HG02840 (cell line): ENCODE measurements at regions not wholly inside any gene's neighbourhood (a gene's known extent, or its start where the extent isn't known, plus 50 kb on each side); places are given as distances from the start of the nearest gene placed in this dataset.
"Not testable (repeated sequence)": the region's sequence is repeated elsewhere in the genome, so short reads cannot be mapped to it uniquely, and the experiment has no call there.

Experiments
- ATAC-seq: cut with Tn5 transposase; IDR thresholded peaks from one replicate; pipeline ENCODE4 v1.9.1; 2021; ENCODE audit warnings: mild to moderate bottlenecking, moderate library complexity, moderate number of reproducible peaks; ENCODE audit not compliant: unreplicated experiment, low FRiP score

DNA sequence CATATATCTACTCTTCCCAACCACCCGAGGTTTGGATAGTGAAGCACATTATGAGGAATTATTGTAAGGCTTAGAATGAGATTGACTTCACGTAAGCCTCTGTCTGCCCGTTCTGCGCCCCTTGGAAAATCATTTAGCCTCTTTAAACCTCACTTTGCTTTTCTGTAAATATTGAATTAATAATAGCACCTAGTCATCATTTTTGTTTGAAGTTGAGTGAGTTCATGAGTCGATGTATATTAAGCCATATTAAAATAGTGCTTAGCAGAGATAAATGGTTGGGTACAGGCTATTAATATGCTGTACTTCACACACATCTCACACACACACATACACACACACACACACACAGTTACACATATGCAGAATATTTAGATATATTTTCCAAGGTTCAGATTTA, 344.8 kb upstream of the EYS start:
- no peak for ATAC-seq

DNA sequence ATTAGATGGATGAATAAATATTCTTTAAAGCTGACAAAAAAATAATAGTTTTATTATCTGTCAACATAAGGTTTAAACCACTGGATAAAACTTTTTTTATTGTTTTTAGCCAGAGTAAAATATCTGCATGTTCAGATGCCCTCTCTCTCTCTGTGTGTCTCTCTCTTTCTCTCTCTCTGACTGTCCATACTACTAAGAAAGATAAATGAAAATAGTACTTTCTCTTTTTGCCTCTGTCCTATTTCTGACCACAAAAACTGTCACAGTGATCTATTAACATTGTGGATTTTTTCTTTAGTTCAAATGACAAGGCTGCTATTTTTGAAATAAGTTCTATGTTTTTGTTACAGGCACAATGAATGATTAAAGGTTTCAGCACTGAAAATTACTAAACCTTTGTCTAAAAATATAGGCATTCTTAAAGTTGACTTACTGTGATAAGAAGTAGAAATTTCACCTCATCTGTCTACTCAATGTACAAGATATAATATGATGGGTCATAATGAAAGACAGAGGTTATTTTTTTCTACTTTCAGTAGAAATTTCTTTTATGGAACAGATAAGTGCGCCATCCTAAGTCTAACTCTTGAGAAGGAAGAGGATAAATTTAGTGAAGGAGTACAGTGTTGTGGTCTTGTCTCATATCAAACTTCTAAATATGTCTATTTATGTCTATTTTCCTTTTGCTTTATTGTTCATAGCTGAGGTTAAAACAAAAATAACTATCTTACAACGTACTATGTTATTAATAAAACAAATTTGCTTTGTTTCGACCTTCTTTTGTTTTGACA, 341.9 kb upstream of the EYS start:
- no peak for ATAC-seq

DNA sequence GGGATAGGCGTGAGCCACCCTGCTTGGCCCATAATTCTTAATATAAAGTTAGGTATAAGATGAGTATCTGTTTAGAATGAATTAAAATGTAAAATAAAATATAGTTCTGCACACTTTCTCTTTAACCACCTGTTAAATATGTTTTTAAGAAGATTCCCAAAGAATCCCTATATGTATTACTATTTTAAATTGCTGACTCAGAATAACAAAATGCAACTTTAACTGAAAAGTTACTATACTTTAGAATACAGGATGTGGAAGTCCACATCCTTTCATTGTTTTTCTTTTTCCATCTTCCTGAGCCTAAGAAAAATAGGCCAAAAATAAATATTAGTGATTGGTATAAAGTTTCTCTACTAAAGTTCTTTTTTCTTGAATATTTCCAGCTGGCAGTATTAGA, 325.6 kb upstream of the EYS start:
- no peak for ATAC-seq

DNA sequence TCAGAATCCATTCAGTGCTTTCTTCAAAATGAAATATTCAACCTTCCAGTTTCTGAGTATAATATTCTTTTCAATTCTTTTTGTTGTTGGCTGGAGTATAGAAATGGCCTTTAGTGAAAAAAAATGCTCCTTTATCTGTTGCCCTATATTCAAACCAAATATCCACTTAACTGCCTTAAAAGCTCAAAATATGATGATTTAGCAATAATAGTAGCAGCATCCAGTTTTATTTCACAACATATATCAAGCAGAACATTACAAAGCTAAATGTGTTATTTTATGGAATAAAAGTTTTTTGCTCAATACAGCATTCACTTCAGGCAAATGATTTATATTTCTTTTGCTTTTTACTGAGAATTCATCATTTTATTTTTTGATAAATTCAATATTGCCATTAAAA, 322.4 kb upstream of the EYS start:
- no peak for ATAC-seq

DNA sequence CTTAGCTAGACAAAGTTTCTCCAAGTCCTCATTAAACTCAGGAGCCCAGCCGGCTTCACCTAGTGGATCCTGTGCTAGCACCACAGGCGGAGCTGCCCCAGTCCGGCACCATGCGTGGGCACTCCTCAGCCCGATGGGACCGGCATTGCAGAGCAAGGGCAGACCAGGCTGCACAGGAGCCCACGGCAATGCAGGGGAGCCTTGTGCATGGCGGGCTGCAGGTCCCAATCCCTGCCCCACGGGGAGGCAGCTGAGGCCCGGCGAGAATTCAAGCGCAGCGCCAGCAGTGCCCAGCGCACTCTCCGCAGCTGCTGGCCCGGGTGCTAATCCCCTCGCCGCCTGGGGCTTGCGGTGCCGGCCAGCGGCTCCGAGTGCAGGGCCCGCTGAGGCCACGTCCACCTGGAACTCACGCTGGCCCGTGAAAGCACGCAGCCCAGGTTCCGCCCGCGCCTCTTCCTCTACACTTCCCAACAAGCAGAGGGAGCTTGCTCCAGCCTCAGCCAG, 292.3 kb upstream of the EYS start:
- no peak for ATAC-seq

DNA sequence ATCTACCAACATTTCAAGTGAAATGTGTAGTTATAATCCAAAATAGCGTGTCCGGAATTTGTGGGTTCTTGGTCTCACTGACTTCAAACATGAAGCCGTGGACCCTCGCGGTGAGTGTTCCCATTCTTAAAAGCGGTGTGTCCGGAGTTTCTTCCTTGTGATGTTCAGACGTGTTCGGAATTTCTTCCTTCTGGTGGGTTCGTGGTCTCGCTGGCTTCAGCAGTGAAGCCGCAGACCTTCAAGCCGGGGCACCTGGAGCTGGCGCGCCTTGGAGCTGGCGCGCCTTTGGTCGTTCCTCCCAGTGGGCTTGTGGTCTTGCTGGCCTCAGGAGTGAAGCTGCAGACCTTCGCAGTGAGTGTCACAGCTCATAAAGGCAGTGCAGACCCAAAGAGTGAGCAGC, 291.5 kb upstream of the EYS start:
- no peak for ATAC-seq

DNA sequence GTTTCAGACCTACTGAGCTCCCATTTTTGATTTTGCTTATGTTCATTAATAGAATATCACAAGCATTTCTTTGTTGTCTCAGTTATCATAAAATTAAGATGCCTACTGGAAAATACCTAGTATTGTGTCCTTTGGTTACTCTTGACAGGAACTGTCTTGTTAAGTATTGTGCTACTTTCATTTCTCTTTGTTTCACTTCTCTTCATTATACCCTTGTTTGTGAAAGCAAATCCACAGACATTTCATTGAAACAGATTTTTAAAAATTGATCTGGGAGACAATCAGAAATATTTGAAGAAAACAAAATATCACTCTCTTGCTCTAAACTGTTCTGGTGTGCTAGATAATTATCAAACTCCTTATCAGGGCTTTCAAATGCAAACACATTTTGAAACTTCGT, 290.5 kb upstream of the EYS start:
- ATAC-seq: no peak

DNA sequence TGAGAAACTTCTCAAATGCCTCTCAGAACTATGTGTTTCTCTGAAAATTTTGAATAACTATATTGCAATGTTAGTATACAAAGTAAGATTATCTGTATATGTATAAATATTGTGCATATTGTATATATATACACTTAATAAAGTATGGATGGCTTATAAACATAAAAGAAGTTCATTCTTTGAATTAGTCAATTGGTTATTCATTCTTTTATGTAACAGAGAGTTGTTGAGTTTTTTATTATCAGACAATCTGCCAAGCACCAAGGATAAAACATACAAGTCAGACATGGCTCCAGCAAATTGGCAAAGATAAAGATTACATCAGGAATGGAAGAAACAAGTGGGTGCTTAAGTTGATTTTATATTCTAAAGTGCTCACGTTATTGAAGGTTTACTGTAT, 289.1 kb upstream of the EYS start:
- ATAC-seq: no peak

DNA sequence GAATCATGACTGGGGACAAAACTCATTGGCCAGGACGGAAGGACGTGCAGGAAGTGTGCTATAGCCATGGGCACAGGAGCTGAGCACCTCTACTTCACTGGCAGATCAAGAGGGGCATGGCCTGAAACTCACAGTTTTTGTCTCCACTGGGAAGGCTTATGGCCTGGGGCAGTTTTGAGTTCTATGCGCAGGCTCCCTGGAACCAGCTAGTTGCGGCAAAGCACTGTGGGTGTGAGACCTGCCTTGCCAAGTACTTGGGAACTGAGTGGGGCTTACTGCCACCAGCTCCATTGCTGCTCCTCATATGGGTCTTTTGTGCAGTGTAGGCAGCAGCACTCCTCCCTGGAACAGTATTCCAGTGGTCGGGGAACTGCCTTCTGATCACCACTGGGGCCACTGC, 282.6 kb upstream of the EYS start:
- ATAC-seq: no peak

DNA sequence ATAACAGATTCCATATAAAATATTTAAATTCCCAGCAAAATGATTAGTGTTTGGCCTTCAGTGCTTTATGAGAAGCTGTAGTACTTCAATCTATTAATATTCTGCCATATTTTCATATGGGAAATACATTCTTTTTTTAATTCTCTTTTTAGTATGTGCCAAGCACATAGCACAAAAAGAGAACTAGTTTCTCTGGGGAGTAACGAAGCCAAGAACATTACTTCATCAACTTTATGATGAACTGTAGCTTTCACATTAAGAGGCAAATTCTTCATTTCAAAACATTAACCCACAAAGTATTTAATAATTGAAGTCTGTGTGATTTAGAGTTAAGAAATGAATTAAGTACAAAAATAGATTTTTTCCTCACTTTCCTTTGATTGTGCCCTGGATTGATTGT, 281.0 kb upstream of the EYS start:
- no peak for ATAC-seq

DNA sequence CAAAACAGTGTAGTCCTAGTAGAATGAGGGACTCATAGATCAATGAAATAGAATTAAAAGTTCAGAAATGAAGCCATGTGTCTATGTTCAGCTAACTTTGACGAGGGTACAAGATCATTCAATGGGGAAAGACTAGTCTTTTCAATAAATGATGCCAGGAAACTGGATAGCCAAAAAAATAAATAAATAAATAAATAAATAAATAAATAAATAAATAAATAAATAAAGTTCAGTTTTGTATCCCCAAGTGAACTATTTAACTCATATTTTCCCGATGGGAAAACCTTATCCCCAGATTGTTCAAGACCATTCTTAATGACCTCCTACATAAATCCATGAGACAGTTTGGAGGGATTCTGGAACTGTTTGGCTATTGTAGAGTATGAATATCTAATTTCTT, 277.1 kb upstream of the EYS start:
- ATAC-seq: no peak

DNA sequence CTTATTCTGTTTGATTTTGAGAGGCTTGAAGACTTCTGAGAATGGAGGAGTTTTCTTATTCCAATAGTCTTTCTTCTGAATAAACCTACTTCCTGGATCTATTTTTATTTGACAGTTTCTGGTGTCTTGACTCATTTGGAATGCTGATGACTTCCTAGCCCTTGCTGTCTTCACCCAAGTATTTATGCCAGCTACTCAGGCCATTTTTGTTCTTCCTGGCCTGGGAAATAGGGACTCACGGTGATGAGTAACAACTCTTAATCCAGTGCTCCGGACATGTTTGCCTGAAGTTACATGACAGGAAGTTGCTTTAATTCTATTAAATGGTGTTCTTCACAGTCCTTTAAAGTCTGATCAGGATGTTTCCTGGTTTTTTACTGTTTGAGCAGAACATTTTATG, 272.1 kb upstream of the EYS start:
- ATAC-seq: no peak

DNA sequence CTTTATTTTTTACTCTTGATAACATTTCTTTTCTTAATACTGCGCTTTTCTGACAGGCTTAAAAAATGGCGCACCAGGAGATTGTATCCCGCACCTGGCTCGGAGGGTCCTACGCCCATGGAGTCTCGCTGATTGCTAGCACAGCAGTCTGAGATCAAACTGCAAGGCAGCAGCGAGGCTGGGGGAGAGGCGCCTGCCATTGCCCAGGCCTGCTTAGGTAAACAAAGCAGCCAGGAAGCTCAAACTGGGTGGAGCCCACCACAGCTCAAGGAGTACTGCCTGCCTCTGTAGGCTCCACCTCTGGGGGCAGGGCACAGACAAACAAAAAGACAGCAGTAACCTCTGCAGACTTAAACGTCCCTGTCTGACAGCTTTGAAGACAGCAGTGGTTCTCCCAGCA, 264.2 kb upstream of the EYS start:
- ATAC-seq: not testable (repeated sequence)

DNA sequence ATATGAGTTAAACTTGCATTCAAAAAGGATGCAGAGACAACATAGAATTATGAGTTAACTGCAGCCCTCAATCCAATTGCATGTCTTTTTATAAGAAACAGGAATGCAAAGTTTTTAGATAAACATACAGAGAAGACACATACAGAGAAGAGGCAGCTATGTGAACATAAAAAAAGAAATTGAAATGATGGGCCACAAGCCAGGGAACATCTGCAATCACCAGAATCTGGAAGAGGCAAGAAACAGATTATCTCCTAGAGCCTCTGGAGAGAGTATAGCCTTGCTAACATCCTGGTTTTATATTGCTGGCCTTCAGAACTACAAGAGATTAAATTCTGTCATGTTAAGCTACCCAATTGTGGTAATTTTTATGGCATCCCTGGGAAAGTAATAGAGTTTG, 257.2 kb upstream of the EYS start:
- ATAC-seq: no peak

DNA sequence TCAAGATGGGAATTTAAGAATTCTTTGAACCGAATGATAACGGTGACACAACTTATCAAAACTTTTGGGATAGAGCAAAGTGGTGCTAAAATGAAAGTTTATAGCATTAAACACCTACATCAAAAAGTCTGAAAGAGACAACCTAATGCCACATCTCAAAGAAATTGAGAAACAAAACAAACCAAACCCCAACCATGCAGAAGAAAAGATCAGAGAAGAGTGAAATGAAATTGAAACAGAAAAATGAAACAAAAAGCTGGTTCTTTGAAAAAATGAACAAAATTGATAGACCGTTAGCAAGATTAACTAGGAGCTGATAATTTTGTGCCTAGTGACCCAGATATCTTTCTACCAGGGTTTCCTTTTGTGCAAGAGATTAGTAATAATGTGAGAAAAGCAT, 248.0 kb upstream of the EYS start:
- no peak for ATAC-seq

DNA sequence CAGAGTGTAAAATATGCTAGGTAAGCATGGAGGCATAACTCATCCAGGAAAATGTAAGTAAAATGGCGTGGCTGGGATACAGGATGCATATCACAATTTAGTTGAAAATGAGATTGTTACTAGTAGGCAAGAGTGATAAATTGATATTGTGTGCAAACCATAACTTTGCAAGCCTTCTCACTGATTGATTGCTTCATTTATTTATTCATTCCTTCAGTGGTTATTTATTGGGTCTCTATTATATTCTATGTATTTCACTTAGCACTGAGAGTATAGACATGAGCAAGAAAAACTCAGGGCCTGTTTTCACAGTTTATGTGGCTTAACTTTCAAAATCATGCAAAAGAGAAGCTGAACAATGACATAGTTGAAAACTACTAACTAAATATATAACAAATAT, 241.0 kb upstream of the EYS start:
- no peak for ATAC-seq

DNA sequence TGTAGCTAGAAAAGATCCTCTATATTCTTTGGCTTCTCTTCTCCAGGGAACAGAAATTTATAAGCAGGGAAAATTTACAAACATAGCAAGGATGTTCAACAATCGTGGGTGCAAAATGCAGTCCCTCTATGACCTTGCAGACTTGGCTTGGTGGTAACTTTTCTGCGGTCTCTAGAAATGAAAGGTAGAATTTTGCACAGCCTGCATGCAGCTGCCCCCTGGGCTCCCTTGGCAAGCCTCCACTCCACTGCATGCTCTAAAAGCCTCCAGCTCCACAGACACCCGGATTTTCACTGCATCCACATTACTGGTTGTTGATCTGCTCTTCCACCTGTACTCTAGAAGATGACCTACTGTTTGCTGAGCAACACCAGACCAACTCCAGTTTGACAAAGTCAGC, 236.5 kb upstream of the EYS start:
- ATAC-seq: no peak

DNA sequence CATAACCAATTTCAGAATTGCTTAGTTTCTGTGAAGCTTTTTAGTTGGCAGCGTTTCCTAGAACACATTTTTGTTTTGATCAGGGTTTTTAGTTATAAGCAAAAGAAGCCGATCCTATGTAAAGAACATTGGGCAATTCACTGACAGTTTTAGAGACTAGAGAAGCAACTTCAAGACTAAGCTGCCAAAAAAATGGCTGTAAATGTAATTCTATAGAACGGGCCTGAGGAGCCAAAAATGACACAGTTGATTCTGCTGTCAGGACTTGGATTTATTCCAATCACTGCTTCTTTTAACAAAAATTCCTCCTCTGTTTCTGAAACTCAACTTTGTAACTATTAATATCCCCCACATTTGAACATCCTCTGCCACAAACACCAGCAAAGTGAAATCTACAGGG, 236.0 kb upstream of the EYS start:
- ATAC-seq: no peak

DNA sequence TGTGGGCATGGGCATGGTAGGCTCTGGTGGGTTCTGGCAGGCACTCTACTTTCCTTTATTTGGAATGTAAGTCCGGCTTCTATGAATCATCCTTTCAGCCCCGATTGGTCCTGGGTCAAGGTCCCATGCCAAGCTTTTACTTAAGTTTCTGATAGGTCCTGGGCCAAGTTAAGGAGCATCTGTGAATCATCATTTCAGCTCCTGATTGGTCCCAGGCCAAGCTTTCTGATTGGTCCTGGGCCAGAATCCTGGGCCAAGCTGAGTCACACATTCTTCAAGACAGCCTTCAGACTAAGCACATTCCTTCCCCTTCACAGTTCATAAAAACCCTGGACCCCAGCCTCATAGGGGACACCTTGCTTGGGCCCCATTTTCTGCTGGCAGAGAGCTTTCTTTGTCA, 231.0 kb upstream of the EYS start:
- ATAC-seq: no peak

DNA sequence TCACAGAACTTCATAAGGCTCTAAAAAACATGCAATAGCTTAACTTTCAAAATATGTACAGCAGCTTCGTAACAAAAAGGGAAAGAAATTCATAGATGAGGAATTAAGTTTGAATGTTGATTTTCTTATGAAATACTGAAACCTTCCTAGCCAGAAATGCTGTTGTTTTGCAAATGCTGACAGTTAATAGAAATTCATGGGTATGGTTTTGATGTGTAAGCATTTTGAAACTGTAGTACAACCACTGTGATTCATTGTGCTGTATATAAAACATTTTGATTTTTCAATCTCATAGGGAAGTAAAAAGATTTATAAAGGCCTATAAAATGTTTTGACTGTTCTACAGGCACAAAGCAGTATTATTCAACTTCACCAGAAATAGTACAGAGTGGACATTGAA, 228.4 kb upstream of the EYS start:
- no peak for ATAC-seq

DNA sequence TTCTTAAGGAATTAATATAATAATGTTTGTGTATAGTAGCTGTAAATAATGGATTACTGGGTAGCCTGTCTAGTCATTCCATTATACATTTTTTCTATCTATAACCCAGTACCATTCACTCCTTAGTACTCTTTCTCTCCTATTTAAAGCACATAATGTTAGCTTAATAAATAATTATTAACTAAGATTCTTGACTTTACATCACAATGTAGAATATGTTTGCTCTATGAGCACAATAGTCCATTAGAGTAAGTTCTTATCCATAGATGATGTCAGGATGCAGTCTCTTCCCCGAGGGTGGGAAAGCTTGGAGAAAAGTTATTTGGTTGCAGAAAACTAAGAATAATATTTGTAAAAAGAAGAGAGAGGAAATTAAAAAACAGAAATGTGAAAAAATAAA, 226.4 kb upstream of the EYS start:
- no peak for ATAC-seq

DNA sequence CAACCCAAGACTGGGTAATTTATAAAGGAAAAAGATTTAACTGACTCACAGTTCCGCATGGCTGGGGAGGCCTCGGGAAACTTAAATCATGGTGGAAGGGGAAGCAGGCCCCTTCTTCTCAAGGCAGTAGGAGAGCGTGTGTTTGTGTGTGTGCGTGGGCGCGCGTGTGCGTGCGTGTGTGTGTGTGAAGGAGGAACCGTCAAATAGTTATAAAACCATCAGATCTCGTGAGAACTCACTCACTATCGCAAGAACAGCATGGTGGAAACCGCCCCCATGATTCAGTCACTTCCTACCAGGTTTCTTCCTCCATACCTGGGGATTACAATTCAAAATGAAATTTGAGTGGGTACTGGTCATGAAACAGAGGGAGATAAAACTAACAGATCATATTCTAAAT, 220.1 kb upstream of the EYS start:
- ATAC-seq: no peak

DNA sequence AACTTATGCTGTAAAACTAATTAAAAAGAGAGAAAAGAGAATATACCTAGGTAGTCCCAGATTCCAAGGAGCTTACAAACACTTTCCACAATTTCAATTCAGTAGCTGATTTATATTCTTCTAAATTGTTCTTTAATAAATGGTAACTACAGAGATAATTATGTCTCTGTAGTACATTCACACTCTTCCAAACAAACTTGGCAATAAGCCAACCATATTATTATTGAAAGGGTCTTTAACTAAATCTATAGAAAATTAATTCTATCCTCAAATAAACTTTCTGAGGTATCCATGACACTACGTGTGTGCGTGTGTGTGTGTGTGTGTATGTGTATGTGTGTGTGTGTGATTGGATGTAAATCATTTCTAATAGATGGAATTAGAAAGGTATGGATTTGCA, 217.4 kb upstream of the EYS start:
- ATAC-seq: no peak
